Sigmoid colon (tissue), 3 donors: ENCODE measurements at regions not wholly inside any gene's neighbourhood (a gene's known extent, or its start where the extent isn't known, plus 50 kb on each side); places are given as distances from the start of the nearest gene placed in this dataset.

ENCODE experiments used
- CTCF ChIP-seq, 4 experiments: fragments of 450-650 bp in 3 of 4; fragments of 200-600 bp in 1 of 4; IDR thresholded peaks; one replicate each; pipeline ENCODE4 v1.5.1; 2016 to 2019; ENCODE audit warnings: antibody characterized with exemption in 4 of 4, mild to moderate bottlenecking in 3 of 4, moderate library complexity in 2 of 4
- POLR2A ChIP-seq, 2 donors: fragments of 450-650 bp; IDR thresholded peaks; one replicate each; pipeline ENCODE4 v1.6.1; 2016; ENCODE audit warnings: antibody characterized with exemption in 2 of 2, mild to moderate bottlenecking in 2 of 2, moderate library complexity in 2 of 2

GRCh38 chr2:149884871-149885270 lies 297.3 kb upstream of the MMADHC start:
- TF ChIP-seq CTCF (IDR thresholded peaks at IDR 0.05) (no peak), POLR2A (IDR thresholded peaks at IDR 0.05) (no peak)
